CD4-positive, alpha-beta T cell treated with Interleukin-15 for 1 hour (primary cell): ENCODE measurements at regions not wholly inside any gene's neighbourhood (a gene's known extent, or its start where the extent isn't known, plus 50 kb on each side); places are given as distances from the start of the nearest gene placed in this dataset.

Experiments used
- DNase-seq: peaks from one replicate; pipeline ENCODE4 v3.0.0-alpha.2; 2020

DNA sequence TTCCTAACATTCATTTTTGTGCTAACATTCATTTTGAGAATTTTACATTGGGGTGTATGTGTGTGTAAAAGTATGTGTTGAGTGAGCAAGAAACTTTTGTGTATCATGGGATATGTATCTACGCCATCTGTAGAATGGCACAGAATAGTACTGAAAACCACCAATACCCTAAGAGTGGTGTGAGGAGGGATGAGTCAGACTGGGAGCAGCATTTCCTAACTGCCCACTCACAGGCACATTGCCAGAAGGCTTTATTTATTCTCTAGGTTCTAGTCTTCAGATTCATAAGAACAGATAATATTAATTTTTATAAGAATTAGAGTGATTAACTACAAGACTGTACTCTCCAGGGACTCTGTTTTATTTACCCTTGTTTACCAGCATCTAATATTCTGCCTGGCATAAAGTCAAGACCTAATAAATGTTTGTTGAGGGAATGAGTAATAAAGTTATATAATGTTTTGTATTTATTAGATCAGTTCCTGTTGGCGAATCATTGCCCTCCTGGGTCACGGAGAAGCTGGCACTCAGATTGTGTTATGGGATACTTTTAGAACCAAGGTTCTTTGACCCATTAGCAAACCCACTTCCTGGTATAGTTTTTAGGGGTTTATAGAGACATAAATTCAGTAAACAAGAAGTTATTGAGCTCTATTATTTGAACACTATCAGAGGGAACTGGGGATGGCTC, 159.1 kb upstream of the PPP2R2B start:
- DNase-seq, result no peak

DNA sequence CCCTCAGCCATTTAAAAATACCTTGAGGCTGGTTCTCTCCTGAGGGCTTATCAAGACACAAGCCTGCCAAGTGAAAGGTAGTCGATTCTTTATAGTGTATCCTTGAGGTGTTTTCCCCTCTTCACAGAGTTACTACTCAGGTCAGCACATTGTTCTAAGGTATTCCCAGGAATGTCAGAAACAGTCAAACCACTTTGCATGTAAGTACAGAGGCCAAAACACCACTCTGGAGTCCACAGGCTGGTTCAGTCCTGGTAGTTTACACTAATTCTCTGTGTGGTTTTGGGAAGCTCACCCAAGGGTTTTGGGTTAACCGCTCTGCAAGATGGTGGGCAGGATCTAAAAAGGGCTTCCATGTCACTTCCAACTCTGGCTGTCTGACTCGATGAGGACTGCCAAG, 162.3 kb upstream of the PPP2R2B start:
- DNase-seq, result no peak

DNA sequence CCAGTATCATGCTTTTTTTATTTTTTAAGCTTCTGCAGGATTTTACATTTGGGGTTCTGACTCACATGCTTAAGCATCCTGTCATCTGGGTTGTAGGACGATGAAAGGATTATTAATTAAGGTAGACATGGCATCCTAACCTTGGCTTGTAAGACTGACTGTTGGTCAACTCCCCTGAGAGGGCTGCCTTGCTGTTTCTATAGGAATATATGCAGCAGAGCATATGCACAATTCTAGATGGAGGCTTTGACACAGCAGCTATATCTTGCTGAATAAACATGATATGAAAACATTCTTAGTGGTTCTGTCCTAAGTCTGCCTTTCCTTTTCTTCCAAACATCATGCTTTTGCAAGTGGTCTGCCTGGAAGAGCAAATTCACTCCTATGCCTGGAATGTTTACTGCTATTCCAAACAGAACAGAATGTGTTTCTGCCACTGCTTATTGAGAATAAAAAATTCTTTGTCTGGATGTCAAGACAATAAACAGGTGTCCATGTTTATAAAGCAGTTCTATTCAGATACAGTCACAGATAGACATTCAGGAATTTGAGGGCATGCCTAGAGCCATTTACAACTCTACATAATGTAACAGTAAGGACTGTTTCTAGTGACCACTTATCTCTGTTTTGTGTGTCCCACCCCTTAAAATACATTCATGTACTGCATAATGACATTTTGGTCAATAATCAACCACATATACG, 166.2 kb upstream of the PPP2R2B start:
- no peak for DNase-seq

DNA sequence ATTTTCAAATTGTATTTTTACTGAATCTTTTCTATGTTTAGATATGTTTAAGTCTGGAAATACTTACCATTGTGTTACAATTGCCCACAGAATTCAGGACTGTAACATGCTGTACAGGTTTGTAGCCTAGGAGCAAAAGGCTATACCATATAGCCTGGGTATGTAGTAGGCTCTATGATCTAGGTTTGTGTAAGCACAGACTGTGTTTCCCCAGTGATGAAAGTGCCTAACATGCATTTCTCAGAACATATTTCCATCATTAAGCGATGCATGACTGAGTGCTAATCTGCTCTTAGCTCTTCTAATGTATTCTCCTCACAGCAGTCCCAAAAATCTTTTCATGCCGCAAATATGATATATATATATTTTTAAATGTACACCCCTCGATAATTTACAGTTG, 166.7 kb upstream of the PPP2R2B start:
- no peak for DNase-seq

DNA sequence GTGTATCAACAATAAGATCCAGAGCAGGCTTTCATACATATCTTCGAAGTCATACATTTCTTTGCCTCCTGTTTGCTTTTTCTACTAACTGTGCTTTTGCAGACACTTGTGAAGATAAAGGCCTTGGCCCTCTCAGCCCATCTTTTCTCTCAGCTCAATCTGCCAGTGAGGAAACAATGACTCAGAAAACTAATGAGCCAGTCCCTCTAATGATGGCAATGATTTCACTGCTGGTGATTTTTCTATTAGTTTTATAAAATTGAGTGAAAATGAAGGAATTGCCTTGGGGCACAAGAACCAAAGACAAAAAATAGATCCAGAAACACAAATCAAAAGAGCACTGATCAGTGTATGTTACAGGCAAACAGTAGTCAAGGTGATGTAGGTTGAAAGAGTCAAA, 167.7 kb upstream of the PPP2R2B start:
- DNase-seq, result no peak

DNA sequence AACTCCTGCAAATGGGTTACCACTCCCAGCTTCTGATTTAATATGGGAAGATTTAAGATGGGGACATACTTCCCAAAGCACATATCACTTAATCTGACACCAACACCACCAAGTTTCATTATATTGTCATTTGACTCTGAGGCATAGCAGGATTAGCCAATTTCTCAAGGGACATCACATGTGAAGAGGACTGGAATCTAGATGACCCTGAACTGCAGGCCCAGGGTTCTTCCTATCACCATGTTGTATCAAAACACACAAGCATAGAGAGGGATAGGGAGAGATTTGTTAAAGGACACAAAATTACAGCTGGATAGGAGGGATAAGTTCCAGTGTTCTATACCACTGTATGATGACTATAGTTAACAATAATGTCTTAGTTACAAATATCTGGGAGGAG, 168.3 kb upstream of the PPP2R2B start:
- no peak for DNase-seq

DNA sequence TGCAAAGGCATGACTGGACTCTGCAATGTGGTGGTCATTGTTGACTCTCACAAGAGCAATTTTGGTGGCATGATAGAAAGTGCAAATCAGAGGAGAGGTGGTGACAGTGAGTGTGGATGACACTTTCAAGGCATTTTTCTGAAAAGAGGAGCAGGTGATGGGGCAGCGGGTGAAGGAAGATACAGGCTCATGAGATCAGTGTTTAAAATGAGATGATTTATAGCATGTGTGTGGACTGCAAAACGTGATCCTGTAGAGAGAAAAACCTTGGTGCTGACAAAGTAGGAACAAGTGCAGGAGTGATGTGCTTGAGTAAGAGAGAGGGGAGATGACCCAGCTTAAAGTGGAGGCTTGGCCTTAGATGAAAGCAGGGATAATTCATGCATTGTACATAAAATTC, 171.2 kb upstream of the PPP2R2B start:
- DNase-seq, result no peak

DNA sequence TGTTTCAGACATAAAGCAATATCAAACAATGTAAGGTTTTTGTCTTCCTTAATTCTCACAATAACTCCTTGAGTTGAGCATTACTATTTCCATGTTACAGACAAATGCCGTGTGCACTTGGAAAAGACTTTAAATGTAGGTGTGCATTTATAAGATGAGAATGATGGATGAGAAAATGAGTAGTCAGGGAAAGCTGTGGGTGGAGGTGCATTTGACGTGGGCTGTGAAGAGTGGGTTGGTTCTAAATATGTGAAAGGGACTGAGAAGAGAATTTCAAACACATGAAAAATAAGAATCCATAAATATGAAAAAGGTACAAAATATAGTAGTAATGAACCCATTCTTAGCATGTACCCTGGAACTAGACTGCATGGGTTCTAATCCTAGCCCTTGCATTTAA, 171.6 kb upstream of the PPP2R2B start:
- DNase-seq, result no peak

DNA sequence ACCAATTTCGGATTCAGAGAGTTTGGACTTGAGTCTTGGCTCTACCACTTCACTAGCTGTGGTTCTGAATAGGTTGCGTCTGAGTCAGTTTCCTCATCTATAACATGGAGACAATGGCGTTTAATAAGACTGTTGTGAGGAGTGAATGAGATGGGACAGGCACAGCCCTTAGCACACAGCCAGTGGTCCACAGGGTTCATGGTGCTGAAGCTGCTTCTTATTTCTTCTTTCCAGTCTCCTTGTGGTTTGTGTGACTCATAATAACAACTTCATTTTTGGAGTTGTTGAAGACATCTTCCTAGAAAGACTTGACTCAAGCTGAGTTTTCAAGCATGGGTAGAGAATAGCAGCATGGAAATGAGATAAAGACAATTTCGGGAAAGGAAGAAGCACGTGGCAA, 172.6 kb upstream of the PPP2R2B start:
- no peak for DNase-seq

DNA sequence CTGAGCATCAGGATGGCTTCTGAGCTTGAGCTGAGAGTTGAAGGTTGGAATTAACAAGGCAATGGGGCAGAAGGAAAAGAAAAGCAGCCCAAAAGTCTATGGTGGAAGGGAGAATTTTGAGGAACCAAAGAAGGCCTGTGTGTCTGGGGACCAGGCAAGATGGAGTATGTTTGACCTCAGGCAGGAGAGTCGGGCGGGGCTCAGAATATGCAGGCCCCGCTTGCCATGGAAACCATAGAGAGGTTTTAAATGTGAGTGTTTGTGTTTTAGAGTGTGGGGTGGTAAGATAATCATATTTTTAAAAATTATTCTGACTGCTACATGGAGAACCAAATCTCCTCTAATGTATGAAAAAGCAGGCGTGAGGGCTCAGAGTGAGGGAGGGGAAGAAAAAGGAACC, 174.0 kb upstream of the PPP2R2B start:
- no peak for DNase-seq

DNA sequence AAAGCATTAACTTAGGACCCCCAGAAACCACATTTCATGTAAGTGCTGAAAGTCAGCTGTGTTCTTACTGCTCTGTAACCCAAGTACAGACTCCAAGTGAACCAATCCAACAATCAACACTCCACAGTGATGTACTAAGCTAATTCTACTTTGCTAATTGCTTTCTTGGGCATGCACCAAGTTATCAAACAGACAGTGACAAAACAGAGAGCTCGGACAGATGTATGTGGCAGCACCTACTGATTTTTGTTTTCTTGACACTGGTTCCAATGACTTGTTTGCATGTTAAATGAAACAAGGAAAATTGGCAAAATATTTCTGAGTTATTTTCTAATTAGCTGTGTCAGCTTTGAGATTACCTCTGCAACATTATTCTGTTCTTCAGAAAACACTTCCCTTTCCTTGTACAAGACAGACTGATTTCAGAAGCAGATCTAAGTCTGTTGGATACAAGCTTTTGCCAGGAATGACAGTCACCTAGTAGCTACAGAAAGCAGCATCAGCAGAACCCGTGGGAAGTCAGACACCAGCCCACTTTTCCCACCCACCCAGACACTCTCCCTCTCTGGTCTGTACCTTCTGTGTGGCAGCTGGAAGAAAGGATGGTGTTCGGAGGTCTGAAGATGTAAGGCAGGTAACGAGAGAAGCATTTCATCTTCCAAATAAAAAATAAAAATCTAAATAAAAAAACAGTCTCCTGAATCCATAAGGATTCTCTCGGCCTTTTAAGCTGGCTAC, 176.7 kb upstream of the PPP2R2B start:
- DNase-seq, result no peak

DNA sequence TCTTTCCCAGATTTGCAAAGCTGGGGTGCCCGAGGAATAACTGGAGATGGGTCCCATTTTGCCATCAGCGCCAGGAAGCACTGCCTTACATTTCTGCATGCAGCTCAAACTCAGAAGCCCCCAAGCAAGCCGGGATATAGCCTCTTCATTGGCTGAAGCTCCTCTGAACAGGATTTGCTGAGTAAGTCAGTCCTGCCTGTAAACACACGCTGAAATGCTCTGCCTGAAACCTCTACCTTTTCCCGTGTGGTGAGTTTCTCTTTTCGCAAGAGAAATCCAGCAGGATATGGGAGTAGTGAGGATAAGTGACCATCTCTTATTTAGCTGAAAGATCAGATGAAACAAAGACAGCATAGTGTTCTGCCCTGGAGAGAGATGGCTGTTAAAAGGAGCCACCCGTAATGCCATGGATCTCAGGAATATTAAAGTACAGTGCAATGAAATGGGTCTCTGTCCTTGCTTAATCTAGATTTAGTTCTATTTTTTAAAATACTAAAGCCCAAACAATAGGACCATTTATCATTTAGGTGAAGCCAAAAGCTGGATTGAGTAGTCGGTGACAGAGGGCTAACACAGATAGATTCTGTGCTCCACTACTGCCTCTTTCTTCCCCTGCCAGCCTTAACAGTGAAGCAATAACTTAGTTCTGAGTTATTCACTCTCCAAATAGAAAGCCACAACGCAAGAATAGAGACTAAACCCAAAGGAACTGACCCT, 177.5 kb upstream of the PPP2R2B start:
- DNase-seq, result no peak

DNA sequence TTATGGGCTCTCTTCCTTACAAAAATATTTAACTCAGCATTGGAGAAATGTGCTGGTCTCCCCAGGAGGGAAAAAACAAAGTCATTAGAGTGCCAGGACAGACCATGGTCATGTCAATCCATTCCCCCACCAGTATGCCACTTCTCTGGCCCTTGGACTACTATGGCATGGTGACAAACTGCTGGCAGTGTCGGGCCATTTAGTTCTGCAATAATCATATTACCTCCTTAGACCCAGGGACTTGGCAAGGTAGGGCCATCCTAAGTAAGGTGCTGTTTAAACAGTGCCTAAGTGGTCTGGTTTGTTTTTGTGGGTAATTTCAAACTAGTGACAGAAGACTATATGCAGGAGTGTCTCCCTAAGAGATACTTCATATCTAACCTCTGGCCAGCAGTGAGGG, 177.8 kb upstream of the STK32A start:
- DNase-seq, result no peak

DNA sequence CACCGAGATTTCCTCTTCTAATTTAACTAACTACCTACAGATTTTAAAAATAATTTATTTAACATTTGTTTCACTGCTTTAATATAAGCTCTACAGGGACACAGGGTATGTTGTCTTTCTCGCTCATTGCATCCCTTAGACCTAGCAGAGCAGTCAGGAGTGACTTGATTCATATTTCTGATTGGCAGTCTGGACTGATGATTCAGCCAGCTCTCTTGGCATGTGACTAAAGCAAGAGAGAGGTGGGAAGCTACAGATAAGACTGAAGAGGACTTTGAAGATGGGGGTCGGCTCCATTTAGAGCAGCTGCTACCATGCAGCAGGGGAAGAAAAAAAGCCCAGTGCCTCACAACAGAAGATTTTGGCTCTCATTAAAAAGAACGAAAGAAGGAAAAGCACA, 173.4 kb upstream of the STK32A start:
- DNase-seq, result no peak

DNA sequence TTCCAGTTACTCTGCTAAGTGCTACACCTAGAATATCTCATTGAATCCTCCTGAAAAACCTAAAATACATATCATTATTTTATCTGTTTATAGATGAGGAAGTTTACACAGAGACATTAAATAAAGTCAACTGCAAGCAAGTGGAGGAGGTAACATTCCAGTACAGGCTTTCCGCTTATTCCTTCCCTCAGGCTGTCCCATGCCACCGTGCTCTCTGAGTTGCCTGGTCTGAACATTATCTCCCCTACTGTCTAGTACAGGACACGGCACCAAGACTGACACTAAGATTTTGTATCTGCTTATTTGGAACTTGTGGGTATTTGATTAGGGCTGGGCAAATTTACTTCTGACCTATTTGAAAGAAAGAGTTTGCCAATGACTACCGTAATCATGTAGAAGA, 172.4 kb upstream of the STK32A start:
- no peak for DNase-seq

DNA sequence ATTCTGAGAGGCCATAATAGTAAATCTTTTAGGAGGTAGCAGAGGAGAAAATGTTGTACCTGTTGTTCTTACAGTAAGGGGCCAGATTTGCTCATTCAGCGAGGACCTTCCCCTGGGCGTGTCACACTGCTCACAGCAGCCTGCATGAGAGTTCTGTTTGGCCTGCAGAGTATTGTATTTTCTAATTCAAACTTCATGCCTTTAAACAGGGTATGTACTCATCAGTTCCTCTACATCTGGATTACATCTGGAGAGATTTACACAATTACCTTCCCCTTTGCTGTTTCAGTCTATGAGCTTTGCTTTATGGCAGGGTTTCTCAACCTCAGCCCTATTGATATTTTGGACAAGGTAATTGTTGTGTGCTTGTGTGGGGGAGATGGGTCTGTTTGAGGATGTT, 170.9 kb upstream of the STK32A start:
- no peak for DNase-seq

DNA sequence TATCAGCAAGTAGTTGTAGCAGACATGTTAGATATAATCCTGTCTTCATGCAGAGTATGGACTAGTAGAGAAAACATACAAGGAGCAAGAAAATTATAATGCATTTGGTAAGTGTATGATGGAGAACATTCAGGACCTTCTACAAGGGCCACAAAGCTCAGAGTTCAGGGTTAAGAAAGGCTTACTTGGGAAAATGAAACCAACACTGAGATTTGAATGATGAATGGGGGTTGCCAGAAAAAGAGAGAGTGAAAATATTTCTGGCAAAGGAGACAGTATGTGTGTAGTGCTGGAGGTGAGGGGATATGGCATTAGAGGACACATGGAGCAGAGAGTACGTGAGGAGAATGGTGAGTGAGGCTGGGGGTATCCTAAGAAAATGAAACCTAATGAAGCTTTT, 169.8 kb upstream of the STK32A start:
- DNase-seq, result no peak

DNA sequence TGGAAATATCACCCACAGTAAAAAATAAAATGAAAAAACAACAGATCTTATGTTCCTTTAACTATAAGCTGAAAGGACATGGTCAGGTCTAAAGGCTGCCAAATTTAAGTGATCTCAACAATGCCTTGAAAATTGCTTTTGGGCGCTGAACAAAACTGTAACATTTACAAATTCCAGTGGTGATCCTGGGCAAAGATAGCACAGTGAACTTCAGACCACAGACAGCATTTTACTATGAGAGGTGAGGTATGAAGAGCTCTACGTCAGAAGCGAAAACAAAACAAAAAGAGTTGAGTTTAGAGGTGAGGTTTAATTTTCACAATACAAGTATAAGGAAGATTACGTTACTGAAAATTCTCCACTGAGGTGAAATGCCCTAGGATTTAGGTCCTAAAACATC, 165.8 kb upstream of the STK32A start:
- DNase-seq, result no peak

DNA sequence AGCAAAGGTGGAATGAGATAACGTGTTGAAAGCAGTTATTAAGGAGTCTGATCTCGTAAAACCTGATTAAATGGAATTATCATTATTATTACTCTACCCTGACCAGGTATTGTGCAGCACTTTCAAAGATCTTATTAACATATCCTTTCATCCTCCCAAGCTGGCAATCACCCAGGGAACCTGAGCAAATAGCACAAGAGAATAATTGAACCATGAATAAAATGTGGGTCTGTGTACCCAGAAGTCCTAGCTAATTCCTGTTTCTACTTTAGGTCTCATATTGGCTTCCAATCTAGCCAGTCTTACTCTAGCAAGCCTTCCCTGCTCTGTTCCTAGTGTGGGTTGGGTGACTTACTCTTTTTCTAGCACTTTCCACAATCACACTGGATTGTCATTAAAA, 162.2 kb upstream of the STK32A start:
- DNase-seq, result no peak

DNA sequence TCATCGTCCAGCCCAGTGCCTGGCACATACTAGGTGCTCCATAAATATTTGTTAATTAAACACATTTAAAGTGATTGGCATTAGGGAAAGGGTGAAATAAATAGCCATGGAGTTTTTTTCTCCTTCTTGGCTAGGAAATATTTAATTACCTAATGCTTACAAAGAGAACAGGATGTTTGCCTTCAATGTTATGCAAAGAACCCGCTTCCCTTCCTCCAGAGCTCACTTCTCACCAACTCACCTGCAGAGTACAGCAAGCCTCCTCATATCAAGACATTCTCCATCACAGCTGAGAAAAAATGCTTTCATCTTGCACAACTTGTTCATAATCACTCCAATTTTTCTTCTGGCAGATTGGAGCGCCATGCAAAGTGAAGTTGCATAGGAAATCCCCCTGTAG, 161.7 kb upstream of the STK32A start:
- DNase-seq, result no peak

DNA sequence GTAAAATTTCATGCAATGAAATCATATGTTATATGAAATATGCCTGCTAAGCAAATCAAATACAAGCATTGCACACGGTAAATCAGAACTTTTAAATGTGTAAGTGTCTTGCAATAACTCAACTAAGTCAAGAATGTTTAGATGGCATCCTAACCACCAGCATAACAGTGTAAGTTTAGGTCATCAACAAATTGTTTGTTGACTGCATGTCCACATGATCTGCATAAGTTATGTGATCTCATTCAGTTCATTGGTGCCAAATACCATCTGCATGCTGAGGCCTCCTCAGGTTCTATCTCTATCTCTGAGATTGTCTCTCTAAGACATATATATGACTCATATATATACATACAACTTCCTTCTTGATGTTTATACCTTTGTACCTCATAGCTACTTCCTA, 159.6 kb upstream of the STK32A start:
- DNase-seq, result no peak

DNA sequence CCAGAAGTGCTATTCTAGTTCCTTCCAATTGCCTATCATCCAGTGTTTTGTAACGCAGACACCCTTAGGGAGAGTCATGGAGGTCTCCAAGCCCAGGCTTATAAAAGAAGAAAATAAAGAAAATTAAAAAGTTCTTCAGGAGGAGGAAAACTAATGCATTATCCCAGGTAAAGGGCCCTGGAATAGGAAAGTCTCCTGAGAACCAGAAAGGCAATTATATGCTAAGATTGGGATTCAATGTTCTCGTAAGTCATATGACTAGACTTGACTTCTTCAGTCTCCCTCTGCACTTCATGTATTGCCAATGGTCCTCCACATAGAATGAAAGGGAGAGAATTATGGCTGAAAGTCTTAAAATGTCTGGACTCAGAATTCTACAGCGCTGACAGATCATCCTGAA, 154.4 kb upstream of the STK32A start:
- DNase-seq, result no peak

DNA sequence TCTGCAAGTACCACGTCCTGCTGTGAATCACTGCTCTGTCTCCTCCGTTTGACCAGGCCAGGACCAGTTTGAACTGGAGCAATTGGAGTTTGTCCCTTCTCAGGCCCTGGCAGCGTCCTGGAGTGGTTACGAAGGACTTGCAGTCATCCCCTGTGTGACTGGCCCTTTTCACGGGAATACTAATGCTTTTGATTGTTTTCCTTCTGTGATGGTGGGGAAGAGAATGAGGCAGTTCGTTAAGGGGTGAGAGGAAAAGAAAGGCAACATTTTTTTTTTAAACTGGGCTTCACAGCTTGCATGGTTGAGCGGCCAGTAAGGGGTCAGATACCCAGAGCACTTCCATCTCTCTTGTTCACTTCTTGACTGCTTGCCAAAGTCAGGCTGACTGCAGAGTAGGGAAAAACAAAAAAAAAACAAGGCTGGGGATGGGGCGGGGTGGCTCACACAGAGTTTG, 153.5 kb upstream of the STK32A start:
- DNase-seq, result no peak

DNA sequence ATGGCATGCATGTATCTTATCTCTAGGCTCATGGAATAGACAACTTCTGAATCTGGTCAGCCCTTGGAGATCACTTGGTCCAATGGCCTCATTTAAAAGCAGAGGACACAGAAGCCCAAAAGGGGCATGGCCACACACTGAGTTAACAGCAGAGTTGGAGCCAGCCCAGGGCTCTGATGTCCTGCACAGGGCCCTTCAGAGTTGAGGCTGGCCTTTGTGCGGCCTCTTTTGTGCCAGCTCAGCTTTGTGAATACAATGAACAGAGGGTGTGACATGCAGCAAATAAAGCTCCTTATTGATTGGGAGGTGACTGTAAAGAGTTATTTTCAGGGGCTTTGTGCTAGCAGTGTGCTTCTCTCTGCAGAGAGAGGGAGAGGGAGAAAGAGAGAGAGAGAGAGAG, 150.1 kb upstream of the STK32A start:
- DNase-seq, result no peak
